Thyroid gland (tissue), 4 donors: ENCODE measurements at regions not wholly inside any gene's neighbourhood (a gene's known extent, or its start where the extent isn't known, plus 50 kb on each side); places are given as distances from the start of the nearest gene placed in this dataset.

Source experiments
- POLR2A ChIP-seq, 2 donors: fragments of 450-650 bp; IDR thresholded peaks; one replicate each; pipeline ENCODE4 v1.6.1; 2017; ENCODE audit warnings: antibody characterized with exemption in 2 of 2, mild to moderate bottlenecking in 2 of 2, moderate library complexity in 1 of 2
- TF ChIP-seq, protein P1 (sequence below), 6 experiments: fragments of 200-600 bp in 3 of 6; fragments of 450-650 bp in 3 of 6; sonication (generic) in 3 of 6; IDR thresholded peaks; one replicate each; pipeline ENCODE4 v1.5.1; 2016 to 2019; ENCODE audit warnings: antibody characterized with exemption in 6 of 6, mild to moderate bottlenecking in 2 of 6, inconsistent platforms in 1 of 6, moderate library complexity in 1 of 6

DNA sequence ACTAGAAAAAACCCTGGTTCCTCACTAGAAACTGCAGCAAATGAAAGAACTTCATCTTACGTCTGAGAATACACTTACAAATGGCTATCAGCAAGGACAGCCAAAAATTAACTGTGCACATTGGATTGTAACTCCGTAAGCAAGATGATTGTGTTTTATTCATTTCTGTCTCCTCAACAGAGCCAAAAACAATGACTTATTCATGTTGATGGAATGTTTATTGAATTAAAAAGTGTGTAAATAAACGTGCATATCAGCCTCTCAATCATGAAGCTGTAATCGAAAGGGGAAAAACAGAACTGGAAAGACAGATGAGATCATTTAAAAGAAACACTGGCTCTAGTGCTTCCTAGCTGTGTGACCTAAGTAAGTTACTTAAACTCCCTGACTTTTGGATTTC lies 307.5 kb upstream of the ZC3H12C start:
- no peak for TF ChIP-seq POLR2A (IDR thresholded peaks at IDR 0.05)
- TF ChIP-seq, protein P1, sequence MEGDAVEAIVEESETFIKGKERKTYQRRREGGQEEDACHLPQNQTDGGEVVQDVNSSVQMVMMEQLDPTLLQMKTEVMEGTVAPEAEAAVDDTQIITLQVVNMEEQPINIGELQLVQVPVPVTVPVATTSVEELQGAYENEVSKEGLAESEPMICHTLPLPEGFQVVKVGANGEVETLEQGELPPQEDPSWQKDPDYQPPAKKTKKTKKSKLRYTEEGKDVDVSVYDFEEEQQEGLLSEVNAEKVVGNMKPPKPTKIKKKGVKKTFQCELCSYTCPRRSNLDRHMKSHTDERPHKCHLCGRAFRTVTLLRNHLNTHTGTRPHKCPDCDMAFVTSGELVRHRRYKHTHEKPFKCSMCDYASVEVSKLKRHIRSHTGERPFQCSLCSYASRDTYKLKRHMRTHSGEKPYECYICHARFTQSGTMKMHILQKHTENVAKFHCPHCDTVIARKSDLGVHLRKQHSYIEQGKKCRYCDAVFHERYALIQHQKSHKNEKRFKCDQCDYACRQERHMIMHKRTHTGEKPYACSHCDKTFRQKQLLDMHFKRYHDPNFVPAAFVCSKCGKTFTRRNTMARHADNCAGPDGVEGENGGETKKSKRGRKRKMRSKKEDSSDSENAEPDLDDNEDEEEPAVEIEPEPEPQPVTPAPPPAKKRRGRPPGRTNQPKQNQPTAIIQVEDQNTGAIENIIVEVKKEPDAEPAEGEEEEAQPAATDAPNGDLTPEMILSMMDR (IDR thresholded peaks at IDR 0.05), result no peak
